ENCODE measurements at regions not wholly inside any gene's neighbourhood (a gene's known extent, or its start where the extent isn't known, plus 50 kb on each side); places are given as distances from the start of the nearest gene placed in this dataset.

- Histone ChIP-seq H3K4me1 (no peaks in the 10 kb centered on the region), H3K9me3 (no peaks in the 10 kb centered on the region), H3K27me3 (replicated peaks; ENCODE audit: control insufficient read depth, insufficient read depth, low read length) (no peaks in the 10 kb centered on the region; the same call in 1 of the 2 replicates), H3K36me3 (ENCODE audit: control insufficient read depth, insufficient read depth, low read length) (no peaks in the 10 kb centered on the region), H3K4me3 (ENCODE audit: low read depth, low read length) (no peak overlapping the region)
- Mint-ChIP-seq H3K36me3 (ENCODE audit: insufficient read depth, unreplicated experiment) (no peaks in the 10 kb centered on the region), H3K27me3 (ENCODE audit: insufficient read depth, unreplicated experiment) (peaks cover 43% of the 10 kb centered on the region), H3K9me3 (ENCODE audit: unreplicated experiment) (peaks cover 4% of the 10 kb centered on the region), H3K4me1 (ENCODE audit: low read depth, unreplicated experiment) (no peaks in the 10 kb centered on the region), H3K4me3 (ENCODE audit: unreplicated experiment) (no peak overlapping the region), H3K27ac (ENCODE audit: unreplicated experiment) (no peak overlapping the region)
- peak in 1 of 2 experiments; percentile 23 for DNase-seq
- POLR2A ChIA-PET: no interaction called here
- CTCF ChIA-PET: no interaction called here
- TF ChIP-seq CTCF (IDR thresholded peaks at IDR 0.05; ENCODE audit: insufficient read depth in 1 of 2, low read depth in 1 of 2, low read length in 1 of 2, severe bottlenecking in 1 of 2, unreplicated experiment in 1 of 2): no peak
- BruUV-seq (replicated peaks): no TSS peak
- intact Hi-C loops (cut with micrococcal nuclease; ENCODE audit: unreplicated experiment): no loop called here
Measured at GRCh38 chr20:58131151-58131550, 97.3 kb downstream of the ANKRD60 start.

GRCh38 chr20:58130581-58130980, 97.9 kb downstream of the ANKRD60 start:
- peaks cover 38% of the 10 kb centered on the region for H3K27me3 Mint-ChIP-seq (ENCODE audit: insufficient read depth, unreplicated experiment)
- CTCF ChIA-PET: interaction anchor here (0.6 kb wide), 1 partner anchor 536 kb away, joined by 3 read pairs; no protein-coding TSS in a partner anchor
- no peaks in the 10 kb centered on the region for H3K36me3 ChIP-seq (ENCODE audit: control insufficient read depth, insufficient read depth, low read length)
- intact Hi-C loops (cut with micrococcal nuclease; ENCODE audit: unreplicated experiment): no loop called here
- H3K9me3 ChIP-seq: no peaks in the 10 kb centered on the region
- no peaks in the 10 kb centered on the region; the same call in 1 of the 2 replicates for H3K27me3 ChIP-seq (replicated peaks; ENCODE audit: control insufficient read depth, insufficient read depth, low read length)
- POLR2A ChIA-PET: no interaction called here
- TF ChIP-seq CTCF (IDR thresholded peaks at IDR 0.05; ENCODE audit: insufficient read depth in 1 of 2, low read depth in 1 of 2, low read length in 1 of 2, severe bottlenecking in 1 of 2, unreplicated experiment in 1 of 2): no peak
- H3K4me3 ChIP-seq (ENCODE audit: low read depth, low read length): no peak overlapping the region
- no peaks in the 10 kb centered on the region for H3K4me1 Mint-ChIP-seq (ENCODE audit: low read depth, unreplicated experiment)
- no TSS peak for BruUV-seq (replicated peaks)
- H3K36me3 Mint-ChIP-seq (ENCODE audit: insufficient read depth, unreplicated experiment): no peaks in the 10 kb centered on the region
- H3K27ac Mint-ChIP-seq (ENCODE audit: unreplicated experiment): no peak overlapping the region
- H3K4me1 ChIP-seq: no peaks in the 10 kb centered on the region
- no peak overlapping the region for H3K4me3 Mint-ChIP-seq (ENCODE audit: unreplicated experiment)
- DNase-seq: peak in 1 of 2 experiments; percentile 17
- peaks cover 10% of the 10 kb centered on the region for H3K9me3 Mint-ChIP-seq (ENCODE audit: unreplicated experiment)

- Histone ChIP-seq H3K36me3 (ENCODE audit: control insufficient read depth, insufficient read depth, low read length) (no peaks in the 10 kb centered on the region), H3K4me1 (no peaks in the 10 kb centered on the region), H3K4me3 (ENCODE audit: low read depth, low read length) (no peak overlapping the region), H3K27me3 (replicated peaks; ENCODE audit: control insufficient read depth, insufficient read depth, low read length) (no peaks in the 10 kb centered on the region; the same call in 1 of the 2 replicates), H3K9me3 (no peaks in the 10 kb centered on the region)
- H3K9me3 Mint-ChIP-seq (ENCODE audit: unreplicated experiment): peaks cover 14% of the 10 kb centered on the region
- no peak for DNase-seq
- ChIA-PET POLR2A (no interaction called here), CTCF (interaction anchor here (0.6 kb wide), 1 partner anchor 536 kb away, joined by 3 read pairs; no protein-coding TSS in a partner anchor)
- H3K4me3 Mint-ChIP-seq (ENCODE audit: unreplicated experiment): no peak overlapping the region
- TF ChIP-seq CTCF (IDR thresholded peaks at IDR 0.05; ENCODE audit: insufficient read depth in 1 of 2, low read depth in 1 of 2, low read length in 1 of 2, severe bottlenecking in 1 of 2, unreplicated experiment in 1 of 2): no peak
- H3K27me3 Mint-ChIP-seq (ENCODE audit: insufficient read depth, unreplicated experiment): peaks cover 36% of the 10 kb centered on the region
- intact Hi-C loops (cut with micrococcal nuclease; ENCODE audit: unreplicated experiment): no loop called here
- H3K27ac Mint-ChIP-seq (ENCODE audit: unreplicated experiment): no peak overlapping the region
- no peaks in the 10 kb centered on the region for H3K4me1 Mint-ChIP-seq (ENCODE audit: low read depth, unreplicated experiment)
- no peaks in the 10 kb centered on the region for H3K36me3 Mint-ChIP-seq (ENCODE audit: insufficient read depth, unreplicated experiment)
- BruUV-seq (replicated peaks): no TSS peak
Measured at GRCh38 chr20:58130156-58130555, 98.3 kb downstream of the ANKRD60 start.
